Omental fat pad (tissue), 3 donors: ENCODE measurements at regions not wholly inside any gene's neighbourhood (a gene's known extent, or its start where the extent isn't known, plus 50 kb on each side); places are given as distances from the start of the nearest gene placed in this dataset.

ENCODE experiments used
- ATAC-seq: fragments of 150-250 bp; one replicate; pipeline ENCODE4 v1.9.1; 2016; ENCODE audit warnings: mild to moderate bottlenecking, moderate library complexity; ENCODE audit not compliant: low FRiP score
- DNase-seq: peaks from one replicate; pipeline ENCODE4 v3.0.0-alpha.2; 2019; ENCODE audit warnings: low spot score
- CTCF ChIP-seq, 3 donors: fragments of 450-650 bp; IDR thresholded peaks; one replicate each; pipeline ENCODE4 v1.5.1; 2016 to 2017; ENCODE audit warnings: antibody characterized with exemption in 3 of 3, mild to moderate bottlenecking in 3 of 3, moderate library complexity in 2 of 3

- no peak for ATAC-seq
- no peak for TF ChIP-seq CTCF (IDR thresholded peaks at IDR 0.05)
- DNase-seq, result no peak
Observed at GRCh38 chr13:54875111-54875510, 1846.5 kb downstream of the OLFM4 start.

- TF ChIP-seq CTCF (IDR thresholded peaks at IDR 0.05), result no peak
- DNase-seq, result no peak
- no peak for ATAC-seq
Observed at GRCh38 chr13:54879036-54879435, 1850.4 kb downstream of the OLFM4 start.

- DNase-seq (no peak), ATAC-seq (no peak)
- no peak for TF ChIP-seq CTCF (IDR thresholded peaks at IDR 0.05)
Observed at GRCh38 chr13:54884682-54885081, 1856.1 kb downstream of the OLFM4 start.

GRCh38 chr13:54890976-54891375 is 1862.4 kb downstream of the OLFM4 start:
- DNase-seq (no peak), ATAC-seq (no peak)
- TF ChIP-seq CTCF (IDR thresholded peaks at IDR 0.05), result no peak

- DNase-seq (no peak), ATAC-seq (no peak)
- TF ChIP-seq CTCF (IDR thresholded peaks at IDR 0.05), result no peak
Observed at GRCh38 chr13:54901316-54901715, 1872.7 kb downstream of the OLFM4 start.

- no peak for TF ChIP-seq CTCF (IDR thresholded peaks at IDR 0.05)
- DNase-seq (no peak), ATAC-seq (no peak)
Observed at GRCh38 chr13:54912367-54912766, 1883.8 kb downstream of the OLFM4 start.

GRCh38 chr13:54913668-54914067 is 1885.1 kb downstream of the OLFM4 start:
- DNase-seq, result no peak
- TF ChIP-seq CTCF (IDR thresholded peaks at IDR 0.05), result no peak
- ATAC-seq, result no peak
